T-cell (primary cell): ENCODE measurements at regions not wholly inside any gene's neighbourhood (a gene's known extent, or its start where the extent isn't known, plus 50 kb on each side); places are given as distances from the start of the nearest gene placed in this dataset.

Source experiments
- ATAC-seq, 4 experiments: fragments of 200-7000 bp in 3 of 4; fragments of 150-1000 bp in 1 of 4; cut with Tn5 transposase; replicated peaks in 1 of 4; 1 replicate in 3 of 4; 2 replicates in 1 of 4; pipeline ENCODE4 v1.10.0; 2021; ENCODE audit warnings: moderate library complexity in 3 of 4, mild to moderate bottlenecking in 2 of 4, moderate number of reproducible peaks in 1 of 4
- CTCF ChIA-PET, 2 donors: fragments of 300-600 bp; sonication (Branson Sonifier 250); formaldehyde crosslinking; loops; one replicate each; lab custom pipeline; 2022; ENCODE audit warnings: antibody characterized with exemption in 2 of 2; lab: Charles Lee
- POLR2A ChIA-PET, 2 donors: fragments of 300-600 bp; sonication (Branson Sonifier 250); formaldehyde crosslinking; loops; one replicate each; lab custom pipeline; 2022; ENCODE audit warnings: antibody characterized with exemption in 2 of 2; lab: Charles Lee
- DNase-seq, 35 experiments: peaks; one replicate each; pipeline versions ENCODE4 v3.0.0 to v3.0.0-alpha.2; 2013 to 2023
- H3K27ac ChIP-seq: one replicate; pipeline ENCODE4 v1.5.1; 2013; ENCODE audit warnings: low read length
- H3K27me3 ChIP-seq, 2 experiments: replicated peaks in 1 of 2; 1 replicate in 1 of 2; 2 replicates in 1 of 2; pipeline versions ENCODE4 v1.6.1 to v1.7.0; 2013; ENCODE audit warnings: low read length in 1 of 2, mixed read lengths in 1 of 2; ENCODE audit not compliant: control insufficient read depth in 2 of 2, insufficient read depth in 2 of 2; ENCODE audit errors: extremely low read depth in 1 of 2
- H3K36me3 ChIP-seq, 2 donors: 1 replicate in 1 of 2; 2 replicates in 1 of 2; pipeline versions ENCODE4 v1.6.1 to v1.7.0; 2013; ENCODE audit warnings: low read length in 1 of 2; ENCODE audit not compliant: control insufficient read depth in 2 of 2, insufficient read depth in 1 of 2; ENCODE audit errors: extremely low read depth in 1 of 2
- H3K4me1 ChIP-seq, 2 experiments: 1 replicate in 1 of 2; 2 replicates in 1 of 2; pipeline versions ENCODE4 v1.6.1 to v1.7.0; 2013; ENCODE audit warnings: low read length in 2 of 2, mixed read lengths in 1 of 2; ENCODE audit not compliant: insufficient read depth in 2 of 2, control insufficient read depth in 1 of 2; ENCODE audit errors: extremely low read depth in 1 of 2
- H3K4me3 ChIP-seq, 2 donors: 1 replicate in 1 of 2; 2 replicates in 1 of 2; pipeline versions ENCODE4 v1.5.1 to v1.7.0; 2013; ENCODE audit warnings: mild to moderate bottlenecking in 2 of 2, low read length in 1 of 2, moderate library complexity in 1 of 2; ENCODE audit not compliant: control insufficient read depth in 1 of 2; ENCODE audit errors: extremely low read depth in 1 of 2
- H3K9me3 ChIP-seq: 2 replicates; pipeline ENCODE4 v1.7.0; 2013
- H3K27ac Mint-ChIP-seq, 2 donors: one replicate each; pipeline ENCODE4 v1.8.0; 2020 to 2021; ENCODE audit warnings: mild to moderate bottlenecking in 2 of 2, mixed read lengths in 2 of 2
- H3K27me3 Mint-ChIP-seq, 2 donors: one replicate each; pipeline ENCODE4 v1.8.0; 2021 to 2022; ENCODE audit warnings: mixed read lengths in 2 of 2
- H3K36me3 Mint-ChIP-seq: one replicate; pipeline ENCODE4 v1.8.0; 2021; ENCODE audit warnings: mixed read lengths
- H3K4me1 Mint-ChIP-seq, 3 donors: one replicate each; pipeline ENCODE4 v1.8.0; 2020 to 2022; ENCODE audit warnings: mixed read lengths in 3 of 3, mild to moderate bottlenecking in 1 of 3
- H3K4me3 Mint-ChIP-seq, 3 donors: one replicate each; pipeline ENCODE4 v1.8.0; 2020 to 2022; ENCODE audit warnings: mild to moderate bottlenecking in 3 of 3, mixed read lengths in 3 of 3, moderate library complexity in 3 of 3
- H3K9me3 Mint-ChIP-seq, 3 donors: one replicate each; pipeline ENCODE4 v1.8.0; 2020 to 2022; ENCODE audit warnings: mixed read lengths in 3 of 3
- WGBS: methylation state at CpG from one replicate; pipeline ENCODE4 v1.1.5; 2013; ENCODE audit warnings: missing lambda C conversion rate; ENCODE audit not compliant: insufficient coverage; 5-methylcytosine and 5-hydroxymethylcytosine counted together

DNA sequence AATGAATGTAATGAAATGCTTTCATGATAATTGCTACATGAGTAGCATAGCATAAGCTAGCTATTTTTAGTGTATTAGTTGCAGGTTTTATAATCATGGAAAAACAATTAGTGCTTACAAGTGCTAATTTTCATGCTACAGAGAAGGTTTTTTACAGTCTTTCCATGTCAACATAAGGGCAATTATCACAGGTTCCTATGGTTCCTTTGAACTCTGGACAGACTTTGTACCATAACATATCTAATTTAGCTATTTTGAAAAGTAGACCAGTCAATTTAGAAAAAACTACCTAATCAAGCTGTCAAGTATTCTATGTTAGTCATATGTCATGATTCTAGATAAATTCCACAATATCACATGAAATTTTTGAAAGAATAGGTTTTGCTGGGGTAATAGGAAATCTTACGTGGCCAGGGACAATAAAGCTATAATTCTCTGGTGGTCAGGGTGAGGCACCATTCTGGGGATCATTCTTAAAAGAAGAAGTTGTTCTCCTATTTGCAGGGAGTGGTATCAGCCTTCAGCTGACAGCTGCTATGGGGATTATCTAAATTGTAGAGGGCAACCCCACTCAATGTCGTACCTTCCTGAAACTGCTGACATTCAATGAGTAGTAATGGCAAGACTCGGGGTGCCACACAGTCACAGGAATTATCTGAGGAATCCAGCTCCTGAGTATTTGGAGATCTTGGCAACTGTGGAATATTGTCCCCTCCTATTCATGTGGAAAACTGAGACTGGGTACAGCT is 724.0 kb upstream of the LINC00305 start:
- Mint-ChIP-seq H3K4me3 (no peak overlapping the region), H3K27ac (no peak overlapping the region), H3K9me3 (peaks cover 7 to 17% (median 13%) of the 10 kb centered on the region in 3 donors), H3K4me1 (no peaks in the 10 kb centered on the region), H3K36me3 (no peaks in the 10 kb centered on the region), H3K27me3 (no peaks in the 10 kb centered on the region)
- DNase-seq (no peak), ATAC-seq (no peak)
- ChIA-PET POLR2A (no interaction called here), CTCF (interaction anchor here in 1 of 2 donors (0.6 kb wide), 1 partner anchor 18 kb away, joined by 3 read pairs; no protein-coding TSS in a partner anchor)
- no peaks in the 10 kb centered on the region for H3K27me3 ChIP-seq
- no peak overlapping the region for H3K27ac ChIP-seq
- H3K36me3 ChIP-seq: no peaks in the 10 kb centered on the region
- peaks cover 2% of the 10 kb centered on the region for H3K9me3 ChIP-seq
- WGBS: 63% methylated on average over 1 of the region's 3 CpGs
- no peak overlapping the region for H3K4me3 ChIP-seq
- no peaks in the 10 kb centered on the region for H3K4me1 ChIP-seq

DNA sequence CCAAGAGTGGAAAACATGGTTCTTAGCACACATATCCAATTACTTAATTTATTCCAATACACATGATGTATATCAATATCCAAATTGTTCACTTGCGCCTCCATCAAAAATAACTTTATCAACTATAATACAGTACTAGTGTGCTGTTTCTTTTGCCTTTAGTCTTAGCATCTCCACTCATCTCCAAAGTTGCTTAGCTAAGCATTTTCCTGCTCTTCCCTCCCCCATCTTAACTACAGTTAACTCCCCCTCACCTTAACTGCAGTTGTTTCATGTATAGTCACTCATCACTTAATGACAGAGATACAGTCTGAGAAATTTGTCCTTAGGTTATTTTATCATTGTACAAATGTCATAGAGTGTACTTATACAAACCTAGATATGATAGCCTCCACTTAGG is 705.2 kb upstream of the LINC00305 start:
- Mint-ChIP-seq H3K9me3 (peaks cover 3 to 28% (median 5%) of the 10 kb centered on the region in 3 donors), H3K36me3 (no peaks in the 10 kb centered on the region), H3K27ac (no peak overlapping the region), H3K4me1 (no peaks in the 10 kb centered on the region), H3K27me3 (no peaks in the 10 kb centered on the region), H3K4me3 (no peak overlapping the region)
- no peak overlapping the region for H3K27ac ChIP-seq
- ATAC-seq (no peak), DNase-seq (no peak)
- CTCF ChIA-PET: no interaction called here
- H3K36me3 ChIP-seq: no peaks in the 10 kb centered on the region
- no peaks in the 10 kb centered on the region for H3K4me1 ChIP-seq
- H3K27me3 ChIP-seq: no peaks in the 10 kb centered on the region
- POLR2A ChIA-PET: no interaction called here
- H3K4me3 ChIP-seq: no peak overlapping the region
- WGBS: no CpG with 5 or more reads among the region's 1 CpG
- H3K9me3 ChIP-seq: no peaks in the 10 kb centered on the region

DNA sequence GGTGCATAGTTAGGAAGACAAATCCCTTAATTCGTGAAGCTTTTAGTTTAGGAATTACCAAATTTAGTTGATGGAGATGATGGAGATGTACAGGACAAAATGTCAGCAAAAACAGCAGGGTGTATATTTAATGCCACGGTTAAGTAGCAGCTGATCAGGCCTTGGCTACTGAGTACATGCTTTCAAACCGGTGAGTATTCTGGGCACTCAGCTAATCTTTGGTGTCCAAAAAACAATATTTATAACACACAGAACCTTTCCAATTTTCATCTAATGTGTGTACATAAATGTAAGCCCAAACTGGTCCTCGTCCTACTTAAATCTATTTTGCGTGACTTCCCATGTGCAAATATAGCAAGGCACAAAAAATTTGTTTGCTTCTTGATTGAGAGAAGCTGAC is 703.4 kb upstream of the LINC00305 start:
- Histone ChIP-seq H3K4me1 (no peaks in the 10 kb centered on the region), H3K27me3 (no peaks in the 10 kb centered on the region), H3K36me3 (no peaks in the 10 kb centered on the region), H3K27ac (no peak overlapping the region), H3K9me3 (no peaks in the 10 kb centered on the region), H3K4me3 (no peak overlapping the region)
- ATAC-seq (no peak), DNase-seq (no peak)
- WGBS: 84% methylated on average over 2 of the region's 5 CpGs
- CTCF ChIA-PET: no interaction called here
- Mint-ChIP-seq H3K27me3 (no peaks in the 10 kb centered on the region), H3K4me3 (no peak overlapping the region), H3K9me3 (peaks cover 5 to 17% (median 9%) of the 10 kb centered on the region in 3 donors), H3K4me1 (no peaks in the 10 kb centered on the region), H3K36me3 (no peaks in the 10 kb centered on the region), H3K27ac (no peak overlapping the region)
- POLR2A ChIA-PET: no interaction called here

DNA sequence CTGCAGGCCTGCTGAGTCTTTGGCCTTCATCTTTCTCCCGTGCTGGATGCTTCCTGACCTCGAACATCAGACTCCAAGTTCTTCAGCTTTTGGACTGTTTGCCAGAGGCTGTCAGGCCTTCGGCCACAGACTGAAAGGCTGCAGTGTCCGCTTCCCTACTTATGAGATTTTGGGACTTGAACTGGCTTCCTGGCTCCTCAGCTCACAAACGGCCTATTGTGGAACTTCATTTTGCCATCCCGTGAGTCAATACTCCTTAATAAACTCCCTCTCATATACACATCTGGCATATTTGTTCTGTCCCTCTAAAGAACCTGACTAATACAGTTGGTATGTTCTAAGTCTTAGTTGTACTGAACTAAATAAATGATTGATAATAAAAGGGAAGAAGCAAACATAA is 702.8 kb upstream of the LINC00305 start:
- 77% methylated on average over 5 of the region's 6 CpGs for WGBS
- Histone ChIP-seq H3K9me3 (no peaks in the 10 kb centered on the region), H3K4me1 (no peaks in the 10 kb centered on the region), H3K27me3 (no peaks in the 10 kb centered on the region), H3K27ac (no peak overlapping the region), H3K36me3 (no peaks in the 10 kb centered on the region), H3K4me3 (no peak overlapping the region)
- Mint-ChIP-seq H3K4me1 (no peaks in the 10 kb centered on the region), H3K9me3 (peaks cover 9 to 22% (median 12%) of the 10 kb centered on the region in 3 donors), H3K27me3 (no peaks in the 10 kb centered on the region), H3K36me3 (no peaks in the 10 kb centered on the region), H3K27ac (no peak overlapping the region), H3K4me3 (no peak overlapping the region)
- ATAC-seq: no peak
- CTCF ChIA-PET: no interaction called here
- no peak for DNase-seq
- POLR2A ChIA-PET: no interaction called here

DNA sequence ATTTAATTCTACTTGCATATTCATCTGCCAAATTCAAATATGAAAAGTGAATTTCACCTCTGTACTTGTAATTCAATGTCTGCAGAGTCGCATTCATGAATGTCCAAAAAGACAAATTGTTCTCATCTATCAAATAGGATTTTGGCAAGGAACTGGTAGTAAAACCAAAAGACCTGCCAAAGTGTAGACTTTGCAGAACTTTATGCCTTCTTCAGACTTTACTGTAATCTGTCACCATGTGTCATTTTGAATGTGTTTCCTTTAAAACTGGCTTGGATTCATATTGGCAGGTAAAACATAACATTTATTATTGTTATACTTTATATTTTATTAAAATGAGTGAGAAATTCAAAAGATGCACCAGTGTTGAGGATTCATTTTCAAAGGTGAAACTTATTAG is 701.9 kb upstream of the LINC00305 start:
- Mint-ChIP-seq H3K27ac (no peak overlapping the region), H3K4me1 (no peaks in the 10 kb centered on the region), H3K36me3 (no peaks in the 10 kb centered on the region), H3K27me3 (no peaks in the 10 kb centered on the region), H3K9me3 (peaks cover 9 to 23% (median 13%) of the 10 kb centered on the region in 3 donors), H3K4me3 (no peak overlapping the region)
- POLR2A ChIA-PET: interaction anchor here in 1 of 2 donors (0.6 kb wide), 1 partner anchor 36 kb away, joined by 4 read pairs; no protein-coding TSS in a partner anchor
- no peaks in the 10 kb centered on the region for H3K4me1 ChIP-seq
- H3K36me3 ChIP-seq: no peaks in the 10 kb centered on the region
- H3K27ac ChIP-seq: no peak overlapping the region
- CTCF ChIA-PET: no interaction called here
- no CpG with 5 or more reads among the region's 1 CpG for WGBS
- H3K27me3 ChIP-seq: no peaks in the 10 kb centered on the region
- H3K9me3 ChIP-seq: no peaks in the 10 kb centered on the region
- no peak overlapping the region for H3K4me3 ChIP-seq
- ATAC-seq: no peak
- DNase-seq: no peak

DNA sequence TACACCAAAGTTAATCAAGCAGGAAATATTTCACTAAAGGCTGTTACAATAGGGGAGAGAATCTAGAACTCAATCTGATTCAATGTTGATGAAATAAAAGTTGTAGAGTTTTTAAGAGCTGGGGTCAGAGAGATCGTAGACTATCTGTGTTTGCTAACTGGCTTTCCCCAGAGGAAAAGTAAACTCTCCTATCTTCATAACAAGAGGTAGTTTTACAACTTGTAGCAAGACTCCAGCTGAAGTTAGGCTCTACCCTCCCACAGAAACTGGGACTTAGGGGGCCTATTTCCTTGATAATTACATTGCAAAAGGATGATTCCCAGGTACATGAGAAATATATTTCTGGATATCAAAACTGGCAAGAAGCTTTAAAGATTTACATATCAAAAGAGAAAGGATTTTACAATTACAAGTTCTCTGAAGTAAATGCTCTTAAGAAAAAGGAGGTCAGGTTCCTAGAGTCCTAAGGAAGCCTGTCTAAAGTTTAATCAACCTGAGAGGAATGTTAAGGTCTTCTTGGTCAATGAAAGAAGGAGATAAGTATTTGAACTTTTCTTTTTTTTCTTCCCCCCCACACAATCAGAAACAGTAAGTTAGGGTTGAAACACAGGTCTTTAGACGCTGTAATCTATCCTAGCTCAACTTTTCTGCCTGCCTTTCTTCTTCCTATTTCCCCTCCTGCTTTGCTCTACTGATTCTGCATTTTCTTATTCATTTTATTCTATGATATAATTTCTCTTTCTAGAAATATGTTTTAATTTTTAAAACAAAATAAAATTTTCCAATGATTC is 692.2 kb upstream of the LINC00305 start:
- Histone ChIP-seq H3K27me3 (no peaks in the 10 kb centered on the region), H3K4me3 (no peak overlapping the region), H3K36me3 (no peaks in the 10 kb centered on the region), H3K27ac (no peak overlapping the region), H3K9me3 (no peaks in the 10 kb centered on the region), H3K4me1 (no peaks in the 10 kb centered on the region)
- ATAC-seq: no peak
- Mint-ChIP-seq H3K27me3 (no peaks in the 10 kb centered on the region), H3K27ac (no peak overlapping the region), H3K4me3 (no peak overlapping the region), H3K4me1 (no peaks in the 10 kb centered on the region), H3K36me3 (no peaks in the 10 kb centered on the region), H3K9me3 (peaks cover 3 to 5% (median 4%) of the 10 kb centered on the region in 3 donors)
- WGBS: no CpG with 5 or more reads among the region's 2 CpGs
- CTCF ChIA-PET: no interaction called here
- no peak for DNase-seq
- POLR2A ChIA-PET: no interaction called here
